ENCODE measurements at regions not wholly inside any gene's neighbourhood (a gene's known extent, or its start where the extent isn't known, plus 50 kb on each side); places are given as distances from the start of the nearest gene placed in this dataset.

DNA sequence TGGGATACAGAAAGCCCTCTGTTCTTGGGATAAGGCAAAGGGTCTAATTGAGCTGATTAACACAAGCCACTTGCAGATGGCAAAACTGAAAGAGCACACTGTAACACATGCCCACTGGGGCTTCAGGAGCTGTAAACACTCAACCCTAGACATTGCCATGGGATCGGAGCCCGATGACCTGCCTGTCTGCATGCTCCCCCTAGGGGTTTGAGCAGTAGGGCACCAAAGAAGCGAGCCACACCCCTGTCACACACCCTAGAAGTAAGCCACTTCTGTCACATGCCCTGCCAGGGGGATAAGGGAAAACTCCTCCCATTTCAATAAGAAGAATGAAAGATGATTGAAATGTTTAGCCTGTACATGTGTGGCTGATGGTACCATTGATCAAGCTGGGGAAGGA is 81.3 kb upstream of the IRX6 start:
- TF ChIP-seq, protein P1, sequence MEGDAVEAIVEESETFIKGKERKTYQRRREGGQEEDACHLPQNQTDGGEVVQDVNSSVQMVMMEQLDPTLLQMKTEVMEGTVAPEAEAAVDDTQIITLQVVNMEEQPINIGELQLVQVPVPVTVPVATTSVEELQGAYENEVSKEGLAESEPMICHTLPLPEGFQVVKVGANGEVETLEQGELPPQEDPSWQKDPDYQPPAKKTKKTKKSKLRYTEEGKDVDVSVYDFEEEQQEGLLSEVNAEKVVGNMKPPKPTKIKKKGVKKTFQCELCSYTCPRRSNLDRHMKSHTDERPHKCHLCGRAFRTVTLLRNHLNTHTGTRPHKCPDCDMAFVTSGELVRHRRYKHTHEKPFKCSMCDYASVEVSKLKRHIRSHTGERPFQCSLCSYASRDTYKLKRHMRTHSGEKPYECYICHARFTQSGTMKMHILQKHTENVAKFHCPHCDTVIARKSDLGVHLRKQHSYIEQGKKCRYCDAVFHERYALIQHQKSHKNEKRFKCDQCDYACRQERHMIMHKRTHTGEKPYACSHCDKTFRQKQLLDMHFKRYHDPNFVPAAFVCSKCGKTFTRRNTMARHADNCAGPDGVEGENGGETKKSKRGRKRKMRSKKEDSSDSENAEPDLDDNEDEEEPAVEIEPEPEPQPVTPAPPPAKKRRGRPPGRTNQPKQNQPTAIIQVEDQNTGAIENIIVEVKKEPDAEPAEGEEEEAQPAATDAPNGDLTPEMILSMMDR (optimal IDR thresholded peaks at IDR 0.05 in 1 of 3, IDR thresholded peaks at IDR 0.05 in 1 of 3, conservative IDR thresholded peaks at IDR 0.05 in 1 of 3; ENCODE audit: extremely low read depth in 1 of 3, insufficient read depth in 2 of 3, low read length in 3 of 3), result no peak
- no peak for TF ChIP-seq EZH2 (IDR thresholded peaks at IDR 0.05; ENCODE audit: low read length)
